Omental fat pad (tissue), 3 donors: ENCODE measurements at regions not wholly inside any gene's neighbourhood (a gene's known extent, or its start where the extent isn't known, plus 50 kb on each side); places are given as distances from the start of the nearest gene placed in this dataset.

Experiments
- ATAC-seq: fragments of 150-250 bp; one replicate; pipeline ENCODE4 v1.9.1; 2016; ENCODE audit warnings: mild to moderate bottlenecking, moderate library complexity; ENCODE audit not compliant: low FRiP score
- DNase-seq: peaks from one replicate; pipeline ENCODE4 v3.0.0-alpha.2; 2019; ENCODE audit warnings: low spot score
- CTCF ChIP-seq, 3 donors: fragments of 450-650 bp; IDR thresholded peaks; one replicate each; pipeline ENCODE4 v1.5.1; 2016 to 2017; ENCODE audit warnings: antibody characterized with exemption in 3 of 3, mild to moderate bottlenecking in 3 of 3, moderate library complexity in 2 of 3

DNA sequence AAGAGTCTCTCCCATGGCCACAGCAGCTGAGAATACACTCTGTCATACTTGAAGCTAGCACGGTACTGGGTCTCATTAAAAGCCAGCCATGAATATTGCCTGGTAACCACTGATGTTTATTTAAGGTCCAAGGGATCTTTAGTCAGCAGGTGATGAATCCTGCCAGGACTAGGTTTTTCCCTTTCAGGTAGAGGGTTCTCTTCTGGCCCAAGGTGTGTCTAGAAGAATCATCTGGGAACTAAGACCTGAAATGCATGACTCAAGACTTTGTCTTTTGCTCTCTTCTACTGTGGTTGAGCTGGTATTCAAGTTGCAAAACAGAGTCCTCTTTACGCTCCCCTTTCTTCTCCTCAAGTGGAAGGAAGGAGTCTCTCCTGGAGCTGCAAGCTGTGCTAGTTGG lies 400.5 kb upstream of the FSIP2 start:
- DNase-seq: no peak
- TF ChIP-seq CTCF (IDR thresholded peaks at IDR 0.05): no peak
- no peak for ATAC-seq

GRCh38 chr2:185347445-185347844 lies 391.2 kb upstream of the FSIP2 start:
- ATAC-seq (no peak), DNase-seq (no peak)
- TF ChIP-seq CTCF (IDR thresholded peaks at IDR 0.05): no peak

- DNase-seq: no peak
- TF ChIP-seq CTCF (IDR thresholded peaks at IDR 0.05): no peak
- ATAC-seq: no peak
Measured at GRCh38 chr2:185360776-185361175, 377.8 kb upstream of the FSIP2 start.

- DNase-seq (no peak), ATAC-seq (no peak)
- no peak for TF ChIP-seq CTCF (IDR thresholded peaks at IDR 0.05)
Measured at GRCh38 chr2:185372188-185372587, 366.4 kb upstream of the FSIP2 start.

DNA sequence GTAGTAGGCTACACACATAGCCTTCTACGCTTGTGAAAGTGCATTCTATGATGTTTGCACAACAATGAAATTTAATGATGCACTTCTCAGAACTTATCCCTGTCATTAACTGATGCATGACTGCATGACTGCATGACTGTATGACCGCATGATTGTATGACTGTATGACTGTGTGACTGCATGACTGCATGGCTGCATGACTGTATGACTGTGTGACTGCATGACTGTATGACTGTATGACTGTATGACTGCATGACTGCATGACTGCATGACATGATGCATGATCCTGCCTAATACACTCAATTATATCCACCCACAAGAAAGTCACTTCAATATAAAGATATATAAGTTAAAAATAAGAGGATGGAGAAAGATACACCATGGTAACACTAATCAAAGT lies 365.4 kb upstream of the FSIP2 start:
- no peak for ATAC-seq
- DNase-seq: no peak
- TF ChIP-seq CTCF (IDR thresholded peaks at IDR 0.05): no peak

- no peak for DNase-seq
- no peak for TF ChIP-seq CTCF (IDR thresholded peaks at IDR 0.05)
- ATAC-seq: no peak
Measured at GRCh38 chr2:185374878-185375277, 363.7 kb upstream of the FSIP2 start.

GRCh38 chr2:185375731-185376130 lies 362.9 kb upstream of the FSIP2 start:
- ATAC-seq: no peak
- no peak for DNase-seq
- TF ChIP-seq CTCF (IDR thresholded peaks at IDR 0.05): no peak
